NAMALWA (cell line): ENCODE measurements at regions not wholly inside any gene's neighbourhood (a gene's known extent, or its start where the extent isn't known, plus 50 kb on each side); places are given as distances from the start of the nearest gene placed in this dataset.

Experiments used
- DNase-seq: peaks from one replicate; pipeline ENCODE4 v3.0.0-alpha.2; 2015; ENCODE audit warnings: low spot score

- no peak for DNase-seq
These were observed 502.8 kb upstream of the LRRTM4 start for GRCh38 chr2:78024996-78025395.

- DNase-seq, result no peak
These were observed 507.3 kb upstream of the LRRTM4 start for GRCh38 chr2:78029392-78029995.

GRCh38 chr2:78034706-78035105 lies 512.5 kb upstream of the LRRTM4 start:
- DNase-seq, result no peak

- DNase-seq, result no peak
These were observed 513.6 kb upstream of the LRRTM4 start for GRCh38 chr2:78035804-78036203.

GRCh38 chr2:78051480-78051879 lies 529.3 kb upstream of the LRRTM4 start:
- DNase-seq, result no peak

GRCh38 chr2:78056976-78057375 lies 534.8 kb upstream of the LRRTM4 start:
- no peak for DNase-seq

- DNase-seq, result no peak
These were observed 539.1 kb upstream of the LRRTM4 start for GRCh38 chr2:78061301-78061700.

- DNase-seq, result no peak
These were observed 539.6 kb upstream of the LRRTM4 start for GRCh38 chr2:78061732-78062131.

GRCh38 chr2:78063246-78064020 lies 541.3 kb upstream of the LRRTM4 start:
- DNase-seq, result no peak

GRCh38 chr2:78065366-78065765 lies 543.2 kb upstream of the LRRTM4 start:
- DNase-seq, result no peak

- no peak for DNase-seq
These were observed 546.6 kb upstream of the LRRTM4 start for GRCh38 chr2:78068808-78069207.

GRCh38 chr2:78070693-78071092 lies 548.5 kb upstream of the LRRTM4 start:
- no peak for DNase-seq

- no peak for DNase-seq
These were observed 555.5 kb upstream of the LRRTM4 start for GRCh38 chr2:78077633-78078032.

GRCh38 chr2:78082555-78082954 lies 560.4 kb upstream of the LRRTM4 start:
- no peak for DNase-seq

- DNase-seq, result no peak
These were observed 571.3 kb upstream of the LRRTM4 start for GRCh38 chr2:78093436-78093835.

- DNase-seq, result no peak
These were observed 587.1 kb upstream of the LRRTM4 start for GRCh38 chr2:78109272-78109671.

- DNase-seq, result no peak
These were observed 593.1 kb upstream of the LRRTM4 start for GRCh38 chr2:78115291-78115690.

GRCh38 chr2:78118037-78118436 lies 595.9 kb upstream of the LRRTM4 start:
- DNase-seq, result no peak

- no peak for DNase-seq
These were observed 598.1 kb upstream of the LRRTM4 start for GRCh38 chr2:78120275-78120674.

GRCh38 chr2:78125042-78125441 lies 602.9 kb upstream of the LRRTM4 start:
- DNase-seq, result no peak

GRCh38 chr2:78127424-78127823 lies 605.2 kb upstream of the LRRTM4 start:
- no peak for DNase-seq

GRCh38 chr2:78132391-78133370 lies 610.5 kb upstream of the LRRTM4 start:
- no peak for DNase-seq
